ENCODE measurements at regions not wholly inside any gene's neighbourhood (a gene's known extent, or its start where the extent isn't known, plus 50 kb on each side); places are given as distances from the start of the nearest gene placed in this dataset.
"Not testable (repeated sequence)": the region's sequence is repeated elsewhere in the genome, so short reads cannot be mapped to it uniquely, and the experiment has no call there.

GRCh38 chr15:93759629-93760028 is 471.7 kb upstream of the MCTP2 start:
- no peak for ATAC-seq
- Histone ChIP-seq H3K9me3 (peaks cover 0 to 16% (median 0%) of the 10 kb centered on the region in 12 donors), H3K27ac (no peak overlapping the region), H3K4me3 (no peak overlapping the region), H3K36me3 (no peaks in the 10 kb centered on the region), H3K27me3 (peaks cover 0 to 3% (median 0%) of the 10 kb centered on the region in 9 donors), H3K4me1 (no peaks in the 10 kb centered on the region)
- TF ChIP-seq POLR2A (IDR thresholded peaks at IDR 0.05) = no peak
- TF ChIP-seq CTCF (IDR thresholded peaks at IDR 0.05) = no peak
- intact Hi-C loops (cut with DNase I) = no loop called here
- DNase-seq = no peak
- 55 to 70% (median 69%) methylated on average over 3 of the region's 3 CpGs for WGBS, 4 donors

GRCh38 chr15:93758824-93759223 is 472.5 kb upstream of the MCTP2 start:
- intact Hi-C loops (cut with DNase I) = no loop called here
- ATAC-seq (no peak), DNase-seq (no peak)
- Histone ChIP-seq H3K4me3 (no peak overlapping the region), H3K4me1 (no peaks in the 10 kb centered on the region), H3K9me3 (peaks cover 0 to 16% (median 0%) of the 10 kb centered on the region in 12 donors), H3K27ac (no peak overlapping the region), H3K36me3 (no peaks in the 10 kb centered on the region), H3K27me3 (peaks cover 0 to 3% (median 0%) of the 10 kb centered on the region in 9 donors)
- TF ChIP-seq CTCF (IDR thresholded peaks at IDR 0.05) = no peak
- TF ChIP-seq POLR2A (IDR thresholded peaks at IDR 0.05) = no peak
- WGBS, 4 donors = 62 to 69% (median 65%) methylated on average over 2 of the region's 2 CpGs

GRCh38 chr15:93748710-93749109 is 482.7 kb upstream of the MCTP2 start:
- peaks cover 0 to 50% (median 9%) of the 10 kb centered on the region in 12 donors for H3K9me3 ChIP-seq
- no peak for ATAC-seq
- H3K27me3 ChIP-seq = no peaks in the 10 kb centered on the region
- no peaks in the 10 kb centered on the region for H3K36me3 ChIP-seq
- no peak overlapping the region for H3K4me3 ChIP-seq
- TF ChIP-seq CTCF (IDR thresholded peaks at IDR 0.05) (no peak), POLR2A (IDR thresholded peaks at IDR 0.05) (no peak)
- H3K4me1 ChIP-seq = no peaks in the 10 kb centered on the region
- intact Hi-C loops (cut with DNase I) = no loop called here
- H3K27ac ChIP-seq = no peak overlapping the region
- no peak for DNase-seq

- not testable (repeated sequence) for ATAC-seq
These were observed 496.4 kb upstream of the MCTP2 start for GRCh38 chr15:93734976-93735375.

GRCh38 chr15:93730724-93731123 is 500.6 kb upstream of the MCTP2 start:
- H3K27me3 ChIP-seq = no peaks in the 10 kb centered on the region
- WGBS, 4 donors = 81 to 88% (median 86%) methylated on average over 7 to 11 of the region's 11 CpGs
- no peak overlapping the region for H3K4me3 ChIP-seq
- no peak overlapping the region for H3K27ac ChIP-seq
- H3K4me1 ChIP-seq = no peaks in the 10 kb centered on the region
- TF ChIP-seq POLR2A (IDR thresholded peaks at IDR 0.05) (no peak), CTCF (IDR thresholded peaks at IDR 0.05) (no peak)
- no peak for ATAC-seq
- no peak for DNase-seq
- intact Hi-C loops (cut with DNase I) = no loop called here
- H3K36me3 ChIP-seq = no peaks in the 10 kb centered on the region
- peaks cover 0 to 29% (median 10%) of the 10 kb centered on the region in 12 donors for H3K9me3 ChIP-seq

More at GRCh38 chr15:93734976-93735375, 496.4 kb upstream of the MCTP2 start:
- DNase-seq; H3K36me3 ChIP-seq; intact Hi-C loops (cut with DNase I); H3K4me3 ChIP-seq; H3K4me1 ChIP-seq; H3K27me3 ChIP-seq; H3K27ac ChIP-seq: not testable (repeated sequence)
- H3K9me3 ChIP-seq = peaks cover 0 to 36% (median 7%) of the 10 kb centered on the region in 12 donors
- 91 to 94% (median 92%) methylated on average over 8 of the region's 8 CpGs for WGBS, 4 donors
